ENCODE measurements at regions not wholly inside any gene's neighbourhood (a gene's known extent, or its start where the extent isn't known, plus 50 kb on each side); places are given as distances from the start of the nearest gene placed in this dataset.
"Not testable (repeated sequence)": the region's sequence is repeated elsewhere in the genome, so short reads cannot be mapped to it uniquely, and the experiment has no call there.

DNA sequence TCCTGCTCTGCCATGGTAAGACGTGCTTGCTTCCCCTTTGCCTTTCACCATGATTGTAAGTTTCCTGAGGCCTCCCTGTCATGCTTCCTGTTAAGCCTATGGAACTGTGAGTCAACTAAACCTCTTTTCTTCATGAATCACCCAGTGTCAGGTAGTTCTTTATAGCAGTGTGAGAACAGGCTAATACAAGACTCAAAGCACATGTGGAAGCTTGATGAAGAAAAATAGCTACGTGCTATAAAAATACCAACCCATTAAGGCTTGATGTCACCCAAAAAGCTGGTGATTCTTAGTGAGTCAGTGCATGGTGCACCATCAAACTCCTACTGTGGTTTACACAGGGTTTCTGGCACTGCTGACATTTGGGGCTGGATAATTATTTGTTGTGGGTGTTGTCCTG lies 332.2 kb downstream of the TMEM167A start:
- no peak for DNase-seq (ENCODE audit: missing footprints)
- ATAC-seq = no peak
- intact Hi-C loops (cut with DNase I) = no loop called here

DNA sequence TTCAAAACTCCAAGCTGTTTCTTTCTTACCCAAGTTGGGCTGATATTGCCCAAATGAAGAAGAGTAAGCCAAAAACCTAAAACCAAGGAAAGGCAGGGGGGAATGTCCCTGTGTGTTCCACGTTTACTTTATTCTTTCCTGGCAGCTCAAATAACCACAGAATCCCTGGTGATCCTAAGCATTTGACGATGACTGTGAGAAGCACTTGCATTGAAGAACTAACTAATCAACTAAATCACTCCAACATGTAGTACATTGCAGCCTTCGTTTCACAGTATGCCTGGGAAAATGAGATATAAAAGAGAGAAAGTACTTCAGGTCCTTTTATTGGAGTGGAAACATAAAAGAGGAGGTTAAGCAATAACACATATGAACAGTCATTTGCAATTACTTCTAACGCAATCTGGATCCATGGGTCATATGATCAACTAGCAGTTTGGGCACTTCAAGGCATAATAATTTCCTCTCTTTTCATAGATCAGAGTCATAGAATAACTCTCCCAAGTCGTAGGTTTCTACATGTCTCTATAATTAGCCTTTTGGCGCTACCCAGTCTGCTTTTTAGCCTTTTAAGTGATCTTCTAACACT lies 338.4 kb downstream of the TMEM167A start:
- intact Hi-C loops (cut with DNase I) = no loop called here
- ATAC-seq = no peak

DNA sequence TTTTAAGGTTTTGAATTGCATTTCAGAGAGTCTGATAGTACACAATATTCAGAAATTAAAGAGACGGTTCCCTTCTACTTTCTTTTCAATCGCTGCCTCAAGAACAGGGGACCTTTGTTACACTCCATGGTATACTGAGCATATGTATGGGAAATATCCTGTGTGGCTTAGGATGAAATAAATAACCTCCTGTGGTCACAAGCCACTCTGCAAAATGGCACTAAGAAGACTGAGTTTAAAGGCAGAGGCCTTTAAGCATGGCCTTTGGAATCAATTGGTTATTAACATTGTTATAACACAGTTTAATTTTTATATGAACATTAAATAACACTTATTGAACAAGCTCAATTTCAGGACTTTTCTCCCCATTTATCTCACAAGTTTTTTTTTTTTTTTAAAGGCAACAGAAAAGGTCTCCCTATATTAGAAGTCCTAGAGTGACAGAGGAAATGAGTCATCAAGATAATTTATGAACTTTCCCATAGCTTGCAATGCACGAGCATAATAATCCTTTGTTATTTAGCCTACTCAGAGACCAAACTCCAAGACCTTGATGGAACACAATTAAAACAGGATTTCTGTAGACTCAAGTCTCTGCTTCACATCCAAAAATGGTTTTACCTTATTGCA lies 341.9 kb downstream of the TMEM167A start:
- intact Hi-C loops (cut with DNase I) = no loop called here
- DNase-seq (ENCODE audit: missing footprints) (no peak), ATAC-seq (no peak)

More for the DNA sequence above, 338.4 kb downstream of the TMEM167A start:
- DNase-seq (ENCODE audit: missing footprints) = no peak

DNA sequence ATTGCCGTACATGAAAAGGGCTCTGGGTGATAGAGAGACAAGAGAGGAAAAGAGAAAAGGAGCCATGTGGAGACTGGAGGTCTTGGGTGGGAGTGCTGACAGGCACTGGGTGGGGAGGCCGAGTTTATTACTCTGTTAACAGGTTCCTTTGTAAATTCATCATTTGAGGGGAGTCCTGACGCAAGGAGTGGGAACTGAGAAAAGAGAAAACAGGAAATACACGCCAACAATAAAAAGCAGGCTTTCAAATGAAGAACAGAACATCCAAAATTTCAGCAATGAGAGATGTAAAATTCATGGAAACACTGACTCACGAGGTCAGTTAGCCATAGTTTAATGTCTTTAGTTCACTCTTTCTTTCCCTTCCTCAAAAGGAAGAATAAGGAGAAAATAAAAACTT lies 342.8 kb downstream of the TMEM167A start:
- ATAC-seq = no peak
- DNase-seq (ENCODE audit: missing footprints) = no peak
- intact Hi-C loops (cut with DNase I) = no loop called here

DNA sequence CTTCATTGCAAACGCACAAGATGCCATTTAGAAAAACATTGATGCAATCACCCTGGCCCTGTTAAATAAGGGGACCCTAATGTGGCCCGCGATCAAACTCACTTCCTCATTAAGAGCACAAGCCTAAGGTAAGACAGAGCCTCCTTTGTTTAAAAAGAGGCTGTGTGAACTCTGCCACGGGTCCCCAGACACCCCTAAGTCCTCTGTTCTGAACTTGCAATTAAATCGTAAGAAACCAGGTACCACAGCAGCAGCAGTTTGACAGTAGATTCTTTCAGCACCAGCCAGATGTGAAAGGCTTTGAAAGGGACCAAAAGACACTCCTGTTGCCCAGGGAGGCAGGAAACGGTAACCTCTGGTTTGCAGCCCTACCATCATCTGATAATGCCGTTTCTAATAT lies 346.3 kb downstream of the TMEM167A start:
- ATAC-seq = no peak
- intact Hi-C loops (cut with DNase I) = no loop called here
- DNase-seq (ENCODE audit: missing footprints) = no peak

DNA sequence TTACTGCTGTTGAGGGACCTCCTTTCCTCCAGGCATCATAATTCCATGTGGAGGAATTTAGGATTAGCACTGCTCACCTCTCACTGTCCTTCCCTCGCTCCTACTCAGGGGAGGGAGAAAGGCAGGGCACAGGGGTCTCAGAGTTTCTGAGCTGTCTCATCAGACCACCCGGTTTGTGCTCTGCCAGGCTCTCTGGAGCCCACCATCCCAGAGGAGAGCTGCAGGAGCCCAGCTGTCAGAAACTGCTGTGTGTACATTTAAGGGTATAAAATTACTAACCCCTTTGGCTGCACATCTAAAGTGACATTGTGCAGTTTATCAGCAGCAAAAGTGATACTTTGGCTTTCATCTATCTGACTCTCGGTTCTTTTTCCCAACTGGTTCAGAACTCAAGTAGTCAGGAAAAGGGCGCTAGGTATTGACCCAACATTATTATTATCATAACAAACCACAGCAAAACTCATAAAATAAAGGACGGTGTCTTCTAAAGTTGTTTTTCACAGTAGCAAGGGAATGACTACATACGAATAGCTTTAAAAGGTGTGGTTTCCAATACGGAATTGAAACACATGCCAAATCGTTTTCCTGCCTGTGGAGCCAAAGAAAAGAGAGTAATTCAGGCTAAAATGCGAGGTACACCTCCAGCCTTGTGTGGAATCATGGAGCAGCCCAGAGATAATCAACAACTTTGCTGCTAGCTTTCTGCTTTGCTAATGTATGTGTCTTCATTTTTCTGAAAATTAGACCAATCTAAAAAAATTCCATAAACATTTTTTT lies 348.1 kb downstream of the TMEM167A start:
- intact Hi-C loops (cut with DNase I) = no loop called here

DNA sequence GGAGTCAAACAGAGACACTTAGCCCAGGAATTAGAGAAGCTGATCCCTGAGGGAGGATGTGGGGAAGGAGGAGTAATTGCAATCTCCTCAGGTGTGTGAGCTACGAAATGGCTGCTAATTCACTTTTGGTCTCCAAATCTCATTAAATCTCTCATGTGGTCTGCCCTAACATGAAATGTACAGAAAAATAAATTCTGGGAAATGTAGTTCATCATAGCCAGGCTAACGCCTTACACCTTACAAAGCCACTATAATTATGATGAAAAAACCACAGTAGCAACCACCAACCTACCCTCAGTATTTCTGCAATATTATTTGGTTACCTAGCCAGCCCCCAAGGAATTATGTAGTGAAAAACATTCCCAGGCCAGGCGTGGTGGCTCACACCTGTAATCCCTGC lies 354.0 kb downstream of the TMEM167A start:
- no peak for ATAC-seq
- DNase-seq (ENCODE audit: missing footprints) = no peak
- intact Hi-C loops (cut with DNase I) = no loop called here

More for the DNA sequence above, 348.1 kb downstream of the TMEM167A start:
- DNase-seq (ENCODE audit: missing footprints) (no peak), ATAC-seq (no peak)

DNA sequence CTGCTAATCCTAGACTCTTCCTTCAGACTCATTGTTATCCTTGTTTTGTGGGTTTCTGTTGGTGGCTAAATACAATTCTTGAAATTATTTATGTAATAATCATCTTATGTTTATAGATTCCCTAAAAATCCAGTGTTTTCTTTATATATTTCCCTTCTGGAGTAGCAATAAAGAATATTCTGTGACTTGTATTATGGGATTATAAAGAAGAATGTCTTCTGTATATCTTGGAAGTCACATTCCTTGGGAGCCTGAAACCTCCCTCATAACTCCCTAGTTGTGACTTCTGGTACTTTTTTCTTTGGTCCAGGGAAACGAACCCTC lies 356.1 kb downstream of the TMEM167A start:
- ATAC-seq = no peak
- DNase-seq (ENCODE audit: missing footprints) = no peak
- intact Hi-C loops (cut with DNase I) = no loop called here

DNA sequence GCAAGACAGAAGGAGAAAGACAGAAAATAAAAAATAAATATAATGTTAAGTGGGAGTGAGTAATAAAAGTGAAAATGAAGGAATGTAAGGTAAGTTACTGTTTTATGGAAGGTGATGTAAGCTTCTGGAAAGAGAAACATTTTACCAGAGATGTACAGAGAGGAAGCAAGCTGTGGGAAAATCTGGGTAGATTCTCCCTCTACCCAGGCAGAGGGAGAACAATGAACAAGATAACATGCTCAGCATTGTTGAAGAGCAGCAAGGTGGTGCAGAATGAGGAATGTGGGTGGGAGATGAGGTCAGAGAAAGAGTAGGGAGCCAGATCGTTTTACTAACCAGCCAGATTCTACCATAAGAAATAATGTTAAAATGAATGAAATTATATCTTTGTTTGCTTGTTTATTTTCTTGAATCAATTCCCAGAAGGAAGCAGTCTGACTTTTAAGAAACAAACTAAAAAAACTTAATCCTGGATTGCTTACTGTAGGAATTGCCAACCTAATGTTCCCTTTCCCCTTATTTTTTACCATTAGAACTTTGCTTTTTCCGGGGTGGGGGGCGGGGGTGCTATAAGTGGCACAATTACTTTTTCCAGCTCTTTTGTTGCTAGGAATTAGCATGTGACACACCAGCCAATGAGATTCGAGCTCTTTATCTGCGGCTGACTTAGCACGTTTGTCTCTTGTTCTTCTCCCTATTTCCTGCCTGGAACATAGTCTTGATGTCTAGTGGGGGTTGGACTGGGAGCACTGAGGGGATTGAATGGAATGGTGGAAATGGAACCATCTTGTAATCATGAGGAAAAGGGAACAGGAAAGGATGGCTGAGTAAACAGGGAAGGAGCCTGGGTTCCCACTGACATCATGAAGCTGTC lies 356.7 kb downstream of the TMEM167A start:
- ATAC-seq = no peak
- no peak for DNase-seq (ENCODE audit: missing footprints)

DNA sequence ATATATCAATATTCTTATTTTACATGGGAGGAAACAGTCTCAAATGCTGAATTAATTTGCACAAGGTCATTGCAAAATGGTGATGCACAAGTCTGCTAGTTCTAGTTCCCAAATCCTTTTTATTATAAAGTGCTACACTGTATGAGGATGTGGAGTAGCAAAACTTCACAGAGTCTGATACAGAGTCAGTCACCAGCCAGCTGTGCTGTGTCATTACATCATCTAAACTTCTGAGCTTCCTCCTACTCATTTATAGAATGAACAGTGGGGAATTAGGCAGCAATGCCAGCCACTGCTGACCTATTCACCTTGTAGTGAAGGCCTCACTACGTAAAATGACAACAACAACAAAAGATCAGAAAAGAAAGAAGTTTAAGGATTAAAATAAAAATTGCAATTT lies 357.8 kb downstream of the TMEM167A start:
- ATAC-seq = peak; percentile 72
- intact Hi-C loops (cut with DNase I) = no loop called here
- DNase-seq (ENCODE audit: missing footprints) = no peak

More for the DNA sequence above, 356.7 kb downstream of the TMEM167A start:
- intact Hi-C loops (cut with DNase I) = no loop called here

DNA sequence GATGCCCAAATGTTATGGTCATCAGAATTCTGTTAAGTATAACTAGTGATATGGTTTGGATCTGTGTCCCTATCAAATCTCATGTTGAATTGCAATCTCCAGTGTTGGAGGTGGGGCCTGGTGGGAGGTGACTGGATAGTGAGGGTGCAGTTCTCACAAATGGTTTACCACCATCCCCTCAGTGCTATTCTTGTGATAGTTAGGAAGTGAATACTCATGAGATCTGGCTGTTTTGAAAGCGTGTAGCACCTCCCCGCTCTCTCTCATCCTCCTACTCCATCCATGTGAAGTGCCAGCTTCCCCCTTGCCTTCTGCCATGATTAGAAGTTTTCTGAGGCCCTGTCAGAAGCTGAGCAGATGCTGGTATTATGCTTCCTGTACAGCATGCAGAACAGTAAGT lies 359.5 kb downstream of the TMEM167A start:
- intact Hi-C loops (cut with DNase I) = no loop called here
- no peak for ATAC-seq
- DNase-seq (ENCODE audit: missing footprints) = no peak

DNA sequence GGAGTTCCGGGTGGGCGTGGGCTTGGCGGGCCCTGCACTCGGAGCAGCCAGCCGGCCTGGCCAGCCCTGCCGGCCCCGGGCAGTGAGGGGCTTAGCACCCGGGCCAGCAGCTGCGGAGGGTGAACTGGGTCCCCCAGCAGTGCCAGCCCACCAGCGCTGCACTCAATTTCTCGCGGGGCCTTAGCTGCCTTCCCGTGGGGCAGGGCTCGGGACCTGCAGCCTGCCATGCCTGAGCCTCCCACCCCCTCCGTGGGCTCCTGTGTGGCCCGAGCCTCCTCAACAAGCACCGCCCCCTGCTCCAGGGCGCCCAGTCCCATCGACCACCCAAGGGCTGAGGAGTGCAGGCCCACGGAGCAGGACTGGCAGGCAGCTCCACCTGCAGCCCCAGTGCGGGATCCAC lies 362.5 kb downstream of the TMEM167A start:
- DNase-seq (ENCODE audit: missing footprints); ATAC-seq; intact Hi-C loops (cut with DNase I): not testable (repeated sequence)

DNA sequence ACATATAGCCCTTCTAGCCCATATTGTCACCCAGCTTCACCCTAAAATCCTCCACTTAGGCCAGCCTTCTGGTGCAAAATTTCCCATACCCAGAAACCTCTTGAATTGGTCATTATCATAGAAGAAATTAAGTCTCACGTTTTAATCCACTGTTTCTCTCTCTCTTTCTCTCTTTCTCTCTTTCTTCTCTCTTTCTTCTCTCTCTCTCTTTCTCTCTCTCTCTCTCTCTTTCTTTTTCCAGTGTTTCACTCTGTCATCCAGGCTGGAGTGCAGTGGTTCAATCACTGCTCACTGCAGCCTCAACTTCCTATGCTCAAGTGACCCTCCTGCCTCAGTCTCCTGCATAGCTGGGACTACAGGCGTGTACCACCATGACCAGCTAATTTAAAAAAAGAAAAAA lies 363.4 kb downstream of the TMEM167A start:
- ATAC-seq = no peak
- intact Hi-C loops (cut with DNase I) = no loop called here
- DNase-seq (ENCODE audit: missing footprints) = no peak

DNA sequence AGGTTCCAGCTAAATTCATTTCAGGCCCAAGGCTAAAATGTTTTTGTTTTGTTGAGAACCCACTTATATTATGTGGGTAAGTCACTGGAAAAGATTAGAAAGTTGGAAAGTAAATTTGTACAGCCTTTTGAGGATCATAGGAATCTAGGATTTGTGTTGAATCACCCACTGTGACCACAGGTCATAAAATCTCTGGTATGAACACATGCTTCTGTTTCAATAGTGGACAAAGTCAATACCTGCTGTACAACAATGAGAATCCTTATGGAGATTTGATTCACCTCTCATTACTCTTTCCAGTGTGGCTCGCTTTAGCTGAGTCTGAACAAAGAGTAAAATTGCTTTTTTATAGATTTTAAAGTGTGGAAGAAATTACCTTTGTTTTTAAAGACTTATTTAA lies 369.5 kb downstream of the TMEM167A start:
- DNase-seq (ENCODE audit: missing footprints) = no peak
- no peak for ATAC-seq
- intact Hi-C loops (cut with DNase I) = no loop called here

DNA sequence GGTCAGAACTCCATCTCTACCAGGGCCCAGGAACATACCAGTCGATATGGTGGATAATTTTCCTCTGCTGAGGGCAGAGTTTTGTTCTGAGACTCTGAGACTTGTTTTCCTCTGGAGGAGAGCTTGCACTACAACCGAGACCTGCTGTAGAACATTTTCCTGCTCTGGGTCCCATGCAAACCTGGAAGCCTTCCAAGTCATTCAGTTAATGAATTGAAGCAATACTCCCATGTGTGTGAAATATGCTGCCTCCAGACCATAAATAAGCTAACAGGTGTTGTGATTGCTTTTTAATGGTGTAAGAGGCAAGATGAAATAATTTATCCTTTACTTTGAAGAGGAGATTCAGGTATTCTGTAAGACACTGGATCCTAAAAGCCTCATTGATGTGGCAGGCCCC lies 372.8 kb downstream of the TMEM167A start:
- ATAC-seq = no peak

DNA sequence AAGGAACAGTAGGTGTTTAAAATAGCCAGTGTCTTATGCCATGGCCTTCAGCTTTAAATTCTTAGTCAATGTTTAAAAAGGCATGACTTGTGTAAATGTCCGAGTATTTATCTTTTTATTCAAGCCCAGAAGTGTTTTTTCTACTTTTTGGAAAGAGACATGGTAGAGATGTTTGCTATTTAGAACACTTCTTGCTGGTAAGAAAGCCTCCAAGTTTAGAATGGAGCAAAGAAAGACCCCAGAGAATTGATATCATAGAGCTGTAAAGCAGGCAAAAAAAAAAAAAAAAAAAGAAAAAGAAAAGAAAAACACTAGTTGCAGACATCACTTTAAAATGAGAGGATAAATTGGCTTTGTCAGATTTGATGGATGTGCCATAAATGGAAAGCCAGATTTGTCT lies 375.1 kb downstream of the TMEM167A start:
- intact Hi-C loops (cut with DNase I) = no loop called here
- ATAC-seq (no peak), DNase-seq (ENCODE audit: missing footprints) (no peak)

More for the DNA sequence above, 372.8 kb downstream of the TMEM167A start:
- intact Hi-C loops (cut with DNase I) = no loop called here
- no peak for DNase-seq (ENCODE audit: missing footprints)

DNA sequence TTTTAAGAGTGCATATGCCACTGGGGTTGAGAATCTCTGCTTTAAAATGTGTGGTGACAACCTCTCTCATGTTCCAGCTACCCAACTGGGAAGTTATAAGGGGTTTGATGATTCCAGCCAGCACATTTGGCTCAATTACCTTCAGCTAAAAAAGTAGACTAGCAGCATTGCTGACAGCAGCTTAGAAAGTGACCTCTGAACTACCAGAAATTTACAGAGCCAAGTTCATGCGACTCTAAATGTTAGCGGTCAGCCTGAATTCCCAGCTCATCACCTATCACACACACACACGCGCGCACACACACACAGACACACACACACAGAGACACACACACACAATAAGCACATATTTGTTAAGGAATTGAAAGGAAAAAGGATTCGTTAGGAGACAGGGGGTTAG lies 377.5 kb downstream of the TMEM167A start:
- ATAC-seq = no peak

DNA sequence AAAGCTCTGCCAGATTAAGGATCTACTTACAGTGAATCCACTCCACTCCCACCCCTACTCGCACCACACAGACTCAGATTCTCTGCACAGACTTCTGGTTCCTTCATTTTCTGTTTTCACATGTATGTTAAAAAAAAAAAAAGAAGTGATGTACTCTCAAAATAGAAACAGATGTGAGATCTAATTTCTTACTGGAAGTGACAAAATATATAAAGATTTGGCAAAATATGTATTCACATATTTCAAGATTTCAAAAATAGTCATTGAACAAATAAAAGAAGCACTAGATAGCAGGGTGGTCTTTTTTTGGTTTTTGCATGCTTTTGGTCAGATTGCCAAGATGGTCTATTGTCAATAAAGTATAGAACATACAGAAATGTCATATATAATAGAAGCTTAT lies 379.2 kb downstream of the TMEM167A start:
- no peak for ATAC-seq
- intact Hi-C loops (cut with DNase I) = no loop called here
- no peak for DNase-seq (ENCODE audit: missing footprints)

More for the DNA sequence above, 377.5 kb downstream of the TMEM167A start:
- no peak for DNase-seq (ENCODE audit: missing footprints)
- intact Hi-C loops (cut with DNase I) = no loop called here

DNA sequence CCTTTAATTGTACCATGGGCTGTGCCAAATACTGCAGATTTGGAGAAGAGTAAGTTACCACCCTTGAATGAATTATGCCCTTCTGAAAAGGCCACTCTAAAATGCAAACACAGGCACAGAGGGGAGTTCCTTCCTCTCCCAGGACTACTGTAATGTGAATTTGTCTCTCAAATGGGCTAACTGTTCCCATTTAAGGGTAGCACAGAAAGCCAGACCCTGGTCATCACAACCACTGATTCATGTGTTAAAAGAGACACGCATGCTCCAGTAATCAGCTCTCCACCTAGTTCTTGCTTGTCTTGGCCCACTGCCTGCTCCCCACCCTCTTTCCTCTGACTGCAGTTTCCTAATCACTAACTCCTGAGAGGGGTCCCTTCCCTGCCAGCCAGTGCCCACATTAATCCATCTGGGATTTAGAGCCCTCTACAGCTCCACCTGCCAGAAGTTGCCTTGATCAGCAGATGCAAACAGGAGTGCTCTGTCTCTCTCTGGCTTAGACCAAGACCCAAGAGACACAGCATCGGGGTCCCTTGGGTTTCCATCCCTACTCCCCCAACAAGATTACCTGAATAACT lies 382.4 kb downstream of the TMEM167A start:
- no peak for ATAC-seq
- intact Hi-C loops (cut with DNase I) = no loop called here
- no peak for DNase-seq (ENCODE audit: missing footprints)
